IPS-18a (cell line): ENCODE measurements at regions not wholly inside any gene's neighbourhood (a gene's known extent, or its start where the extent isn't known, plus 50 kb on each side); places are given as distances from the start of the nearest gene placed in this dataset.
A peak's percentile ranks its signal among the peaks of the same experiment; 100 is the strongest.

Experiments used
- H3K27ac ChIP-seq: one replicate; pipeline ENCODE4 v1.5.1; 2013; ENCODE audit warnings: low read length
- H3K27me3 ChIP-seq: one replicate; pipeline ENCODE4 v1.6.1; 2013; ENCODE audit warnings: mild to moderate bottlenecking, low read length; ENCODE audit not compliant: control insufficient read depth, insufficient read depth
- H3K36me3 ChIP-seq: one replicate; pipeline ENCODE4 v1.6.1; 2013; ENCODE audit warnings: low read depth, low read length; ENCODE audit not compliant: control insufficient read depth
- H3K4me1 ChIP-seq: one replicate; pipeline ENCODE4 v1.6.1; 2013; ENCODE audit warnings: low read depth, low read length; ENCODE audit not compliant: control insufficient read depth
- H3K4me3 ChIP-seq: one replicate; pipeline ENCODE4 v1.5.1; 2013; ENCODE audit warnings: low read length
- H3K9ac ChIP-seq: one replicate; pipeline ENCODE4 v1.6.1; 2013; ENCODE audit warnings: mild to moderate bottlenecking, low read length, moderate library complexity
- H3K9me3 ChIP-seq: one replicate; pipeline ENCODE4 v1.6.1; 2013; ENCODE audit warnings: low read depth, low read length; ENCODE audit not compliant: control insufficient read depth

DNA sequence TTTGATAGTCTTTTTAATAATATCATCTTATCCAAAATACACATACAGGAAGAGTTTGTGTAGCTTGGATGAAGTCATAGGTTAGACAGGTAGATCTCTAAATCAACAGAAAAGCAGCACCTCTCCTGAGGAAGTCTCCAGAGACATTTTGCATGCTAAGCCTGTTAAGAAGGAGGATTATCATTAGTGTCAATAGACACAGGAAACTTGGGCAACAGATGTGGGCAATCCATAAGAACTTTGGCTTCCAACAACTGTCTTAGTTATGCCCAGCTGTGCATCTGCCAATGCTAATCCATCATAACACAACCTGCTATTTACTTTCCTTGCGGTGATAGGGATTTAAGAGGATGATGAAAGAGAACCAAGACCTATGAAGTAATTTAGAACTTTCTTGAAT, 1052.6 kb downstream of the RPA4 start:
- Histone ChIP-seq H3K9ac (no peak overlapping the region), H3K27me3 (no peaks in the 10 kb centered on the region), H3K9me3 (no peaks in the 10 kb centered on the region), H3K36me3 (no peaks in the 10 kb centered on the region), H3K4me3 (no peak overlapping the region), H3K27ac (no peak overlapping the region), H3K4me1 (peaks cover 18% of the 10 kb centered on the region)

DNA sequence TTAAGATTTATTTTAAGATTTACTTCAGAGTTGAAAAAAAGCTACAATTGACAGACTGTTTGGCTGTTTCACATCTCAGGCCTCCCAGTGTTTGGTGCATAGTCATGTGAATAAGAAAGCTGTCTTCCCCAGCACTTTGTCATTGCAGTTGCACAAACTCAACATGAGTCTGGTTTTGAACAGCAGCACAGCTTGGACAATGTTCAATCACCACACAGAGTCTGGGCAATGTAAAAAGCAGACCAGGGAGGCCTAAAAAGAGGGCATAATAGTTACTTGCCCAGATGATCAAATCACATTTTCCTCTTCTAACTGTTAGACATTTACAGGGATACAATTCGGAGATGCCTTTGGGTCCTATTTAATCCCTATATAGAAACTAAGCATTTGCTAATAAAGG, 1055.0 kb downstream of the RPA4 start:
- Histone ChIP-seq H3K27ac (no peak overlapping the region), H3K4me1 (peaks cover 18% of the 10 kb centered on the region), H3K9me3 (no peaks in the 10 kb centered on the region), H3K36me3 (no peaks in the 10 kb centered on the region), H3K4me3 (no peak overlapping the region), H3K27me3 (no peaks in the 10 kb centered on the region), H3K9ac (no peak overlapping the region)

DNA sequence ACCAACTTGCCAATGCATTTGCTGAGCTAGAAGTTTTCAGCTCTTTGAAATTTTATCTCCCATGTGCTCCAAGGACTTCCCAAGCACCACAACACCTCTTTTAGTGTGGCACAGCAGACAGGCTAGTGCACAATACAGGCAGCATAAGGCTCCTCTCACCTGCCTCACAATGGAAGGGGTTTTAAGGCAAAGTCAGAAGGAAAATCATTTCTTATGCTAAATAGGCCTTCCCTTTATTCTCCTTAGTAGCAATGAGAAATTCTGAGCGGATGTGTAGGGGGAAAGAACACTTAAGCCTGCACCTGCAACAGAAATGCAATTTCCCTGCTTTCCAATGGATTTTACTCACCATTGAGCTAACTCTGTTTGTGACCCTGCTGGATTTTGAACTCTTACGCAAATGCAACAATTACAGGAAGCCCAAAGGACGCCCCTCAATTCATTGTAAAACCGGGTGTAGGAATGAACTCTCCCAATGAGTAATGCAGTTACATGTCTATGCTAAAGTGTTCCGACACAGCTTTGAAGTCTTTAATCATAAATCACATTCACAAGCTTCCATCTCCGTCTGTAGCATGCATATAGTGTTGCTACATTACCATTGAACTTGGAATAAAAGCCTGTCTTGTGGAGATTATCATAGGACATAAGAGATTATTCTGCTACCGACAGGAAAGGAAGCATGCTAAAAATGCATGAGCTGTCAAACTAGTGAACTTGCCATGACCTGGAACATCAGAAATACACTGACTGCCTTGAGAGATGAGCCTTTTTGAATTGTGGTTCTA, 1084.9 kb downstream of the RPA4 start:
- H3K9ac ChIP-seq, result no peak overlapping the region
- no peaks in the 10 kb centered on the region for H3K36me3 ChIP-seq
- peak overlapping the region; percentile 20 for H3K27ac ChIP-seq
- no peak overlapping the region for H3K4me3 ChIP-seq
- no peaks in the 10 kb centered on the region for H3K9me3 ChIP-seq
- no peaks in the 10 kb centered on the region for H3K27me3 ChIP-seq
- peaks cover 31% of the 10 kb centered on the region for H3K4me1 ChIP-seq

DNA sequence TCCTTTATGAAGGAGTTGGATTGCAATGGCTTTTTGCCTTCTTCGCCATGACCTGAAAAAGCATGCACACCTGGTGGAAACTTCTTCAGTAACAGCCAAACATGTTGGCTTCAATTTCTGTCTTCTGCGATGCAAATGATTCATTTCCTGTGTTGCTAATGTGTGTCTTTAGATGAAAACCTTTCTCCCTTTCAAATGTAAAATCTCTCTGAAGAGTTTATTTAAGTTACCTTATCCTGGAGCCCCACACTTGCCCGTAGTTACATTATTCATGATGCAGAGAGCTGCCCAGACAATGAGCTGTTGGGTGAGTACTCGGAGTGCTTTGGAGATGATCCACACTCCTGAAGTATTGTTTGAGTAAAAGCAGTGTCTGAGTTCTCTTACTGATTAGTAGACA, 1100.9 kb downstream of the RPA4 start:
- Histone ChIP-seq H3K9ac (no peak overlapping the region), H3K4me3 (peak overlapping the region; percentile 18)

DNA sequence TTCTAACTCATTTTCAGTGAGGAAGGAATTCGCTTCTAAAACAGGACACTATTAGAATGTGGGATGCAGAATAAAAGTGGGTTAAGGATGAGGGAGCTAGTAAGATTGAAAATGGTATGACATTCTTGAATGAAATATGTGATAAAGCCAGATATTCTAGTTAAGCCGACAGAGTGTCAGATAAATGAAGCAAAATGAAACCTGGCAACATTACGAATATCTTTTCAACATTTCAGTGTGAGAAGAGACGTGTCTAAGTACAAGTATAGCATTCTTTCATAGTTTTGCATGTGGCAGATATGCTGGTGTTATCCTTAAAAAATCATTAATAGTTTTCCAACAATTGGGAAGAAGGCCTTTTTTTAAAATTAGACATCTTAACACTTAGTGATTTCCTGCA, 1101.4 kb downstream of the RPA4 start:
- Histone ChIP-seq H3K4me1 (peaks cover 41% of the 10 kb centered on the region), H3K4me3 (peak overlapping the region; percentile 18), H3K9ac (no peak overlapping the region), H3K27ac (peak overlapping the region; percentile 48), H3K36me3 (no peaks in the 10 kb centered on the region), H3K27me3 (no peaks in the 10 kb centered on the region), H3K9me3 (no peaks in the 10 kb centered on the region)

More for the DNA sequence above, 1100.9 kb downstream of the RPA4 start:
- no peaks in the 10 kb centered on the region for H3K9me3 ChIP-seq
- no peaks in the 10 kb centered on the region for H3K27me3 ChIP-seq
- H3K27ac ChIP-seq, result peak overlapping the region; percentile 48
- peaks cover 41% of the 10 kb centered on the region for H3K4me1 ChIP-seq
- no peaks in the 10 kb centered on the region for H3K36me3 ChIP-seq

DNA sequence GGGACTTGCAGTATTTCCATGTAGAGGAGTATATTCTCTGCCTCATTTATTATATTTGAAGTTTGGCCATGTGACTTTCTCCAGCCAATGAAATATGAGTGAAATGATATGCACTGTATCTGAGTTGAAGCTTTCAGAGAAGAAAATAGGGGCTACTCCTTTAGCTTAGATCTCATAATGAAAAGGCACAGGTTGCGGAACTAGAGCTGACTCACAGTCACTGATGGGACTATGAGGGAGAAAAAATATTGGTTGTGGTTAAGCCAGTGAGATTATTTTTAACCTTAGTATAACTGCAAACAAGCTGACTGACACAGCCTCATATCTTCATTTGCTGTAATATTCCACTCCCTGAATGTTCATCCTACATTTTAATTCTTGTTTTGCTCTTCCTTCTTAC, 1104.3 kb downstream of the RPA4 start:
- H3K27me3 ChIP-seq, result no peaks in the 10 kb centered on the region
- no peak overlapping the region for H3K4me3 ChIP-seq
- H3K9me3 ChIP-seq, result no peaks in the 10 kb centered on the region

DNA sequence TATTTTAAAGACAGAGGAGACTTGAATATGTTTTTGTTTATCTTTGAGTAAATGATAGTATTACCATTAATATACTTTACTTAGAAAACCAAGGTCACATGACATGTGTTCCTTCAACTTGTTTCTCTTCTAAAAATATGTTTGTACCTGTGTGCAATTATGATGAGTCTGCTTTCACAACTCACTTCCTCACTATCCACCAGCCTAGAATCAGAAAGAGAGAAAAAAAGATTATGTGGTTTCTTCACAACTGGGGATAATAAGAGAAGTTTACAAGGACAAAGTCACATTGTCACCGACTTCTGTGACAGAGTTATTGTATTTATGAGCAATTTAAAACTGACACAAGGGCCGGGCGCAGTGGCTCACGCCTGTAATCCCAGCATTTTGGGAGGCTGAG, 1112.1 kb downstream of the RPA4 start:
- Histone ChIP-seq H3K9me3 (no peaks in the 10 kb centered on the region), H3K27ac (no peak overlapping the region), H3K36me3 (no peaks in the 10 kb centered on the region), H3K4me3 (no peak overlapping the region), H3K27me3 (no peaks in the 10 kb centered on the region), H3K9ac (no peak overlapping the region), H3K4me1 (no peaks in the 10 kb centered on the region)

More for the DNA sequence above, 1104.3 kb downstream of the RPA4 start:
- Histone ChIP-seq H3K4me1 (peaks cover 40% of the 10 kb centered on the region), H3K27ac (no peak overlapping the region), H3K36me3 (no peaks in the 10 kb centered on the region), H3K9ac (no peak overlapping the region)

DNA sequence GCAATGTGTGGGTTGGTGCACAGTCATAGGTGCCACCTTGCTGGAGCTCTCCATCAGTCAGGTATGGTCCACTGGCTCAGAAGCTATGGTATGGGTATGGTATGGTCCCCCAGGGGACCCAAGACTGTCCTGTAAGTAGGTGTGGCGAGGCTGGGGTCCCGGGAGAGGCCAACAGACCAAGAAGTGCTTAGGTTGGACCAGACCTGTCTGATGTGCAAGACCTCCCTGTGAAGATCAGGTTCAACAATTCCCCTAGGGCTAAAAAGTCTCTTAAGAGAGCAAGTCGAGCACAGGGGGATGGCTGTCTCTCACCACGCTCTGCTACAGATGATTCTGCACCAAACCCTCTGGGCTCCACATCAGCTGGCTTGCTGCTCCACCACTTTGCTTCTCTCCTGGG, 1145.0 kb downstream of the RPA4 start:
- no peak overlapping the region for H3K9ac ChIP-seq
- no peak overlapping the region for H3K4me3 ChIP-seq
- H3K4me1 ChIP-seq, result no peaks in the 10 kb centered on the region
- H3K9me3 ChIP-seq, result no peaks in the 10 kb centered on the region
- H3K27ac ChIP-seq, result no peak overlapping the region
- H3K36me3 ChIP-seq, result no peaks in the 10 kb centered on the region
- H3K27me3 ChIP-seq, result no peaks in the 10 kb centered on the region

DNA sequence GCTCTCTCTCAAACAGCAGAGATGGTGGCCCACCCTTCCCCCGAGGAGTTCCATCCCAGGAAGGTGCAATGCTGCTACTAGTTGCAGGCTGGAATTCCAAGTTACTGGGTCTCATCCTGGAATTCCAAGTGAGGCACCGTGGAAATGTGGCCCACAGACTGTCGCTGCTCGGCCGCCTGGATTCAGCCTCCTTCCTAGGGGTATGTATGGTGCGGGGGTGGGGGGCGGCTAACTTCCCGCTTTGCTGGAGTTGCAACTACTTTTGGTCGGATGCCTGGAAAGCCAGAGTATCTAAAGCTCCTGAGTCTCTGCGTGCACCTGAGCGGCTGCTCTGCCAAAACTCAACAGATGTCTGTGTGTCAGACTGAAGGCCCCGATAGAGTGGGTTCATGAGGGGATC, 1146.2 kb downstream of the RPA4 start:
- Histone ChIP-seq H3K9me3 (no peaks in the 10 kb centered on the region), H3K4me3 (no peak overlapping the region), H3K27ac (no peak overlapping the region), H3K9ac (no peak overlapping the region), H3K27me3 (no peaks in the 10 kb centered on the region), H3K36me3 (no peaks in the 10 kb centered on the region), H3K4me1 (no peaks in the 10 kb centered on the region)

DNA sequence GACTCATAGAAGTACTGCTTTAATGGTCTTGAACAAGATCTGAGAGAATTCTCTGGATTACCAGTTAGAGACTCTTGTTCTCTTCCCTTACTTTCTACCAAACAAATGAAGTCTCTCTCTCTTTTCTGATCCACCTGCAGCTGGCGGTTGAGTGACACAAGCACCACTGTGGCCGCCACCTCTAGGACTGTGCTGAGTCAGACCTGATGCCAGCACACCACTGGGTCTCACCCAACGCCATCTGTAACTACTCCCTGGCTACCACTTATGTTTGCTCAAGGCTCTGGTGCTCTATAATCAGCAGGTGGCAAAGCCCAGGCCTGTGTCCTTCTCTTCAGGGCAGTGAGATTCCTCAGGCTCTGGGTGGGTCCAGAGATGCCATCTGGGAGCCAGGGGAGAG, 1173.5 kb downstream of the RPA4 start:
- Histone ChIP-seq H3K9me3 (no peaks in the 10 kb centered on the region), H3K27ac (no peak overlapping the region), H3K4me3 (no peak overlapping the region), H3K4me1 (no peaks in the 10 kb centered on the region), H3K9ac (no peak overlapping the region), H3K27me3 (no peaks in the 10 kb centered on the region), H3K36me3 (no peaks in the 10 kb centered on the region)

DNA sequence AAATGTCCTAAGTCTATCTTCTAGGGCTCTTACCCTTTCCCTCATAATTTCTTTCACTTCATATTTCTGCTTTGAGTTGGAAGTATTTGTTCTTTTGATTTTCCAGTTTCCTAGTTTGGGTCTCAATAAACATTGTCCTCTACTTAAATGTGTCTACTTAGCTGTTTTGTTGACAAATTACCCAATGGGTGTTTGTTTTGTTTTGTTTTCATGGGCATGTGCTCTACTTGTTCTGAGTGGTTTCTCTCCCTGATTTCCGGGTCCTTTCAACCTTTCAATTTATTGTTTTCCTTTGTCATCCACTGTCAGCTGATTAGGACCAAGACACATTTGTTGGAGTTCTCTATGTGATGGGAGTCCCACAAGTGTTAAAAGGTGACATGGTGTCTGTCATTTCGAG, 1181.4 kb downstream of the RPA4 start:
- Histone ChIP-seq H3K4me1 (peaks cover 20% of the 10 kb centered on the region), H3K4me3 (no peak overlapping the region), H3K27me3 (no peaks in the 10 kb centered on the region), H3K27ac (no peak overlapping the region), H3K36me3 (no peaks in the 10 kb centered on the region), H3K9me3 (no peaks in the 10 kb centered on the region), H3K9ac (no peak overlapping the region)

DNA sequence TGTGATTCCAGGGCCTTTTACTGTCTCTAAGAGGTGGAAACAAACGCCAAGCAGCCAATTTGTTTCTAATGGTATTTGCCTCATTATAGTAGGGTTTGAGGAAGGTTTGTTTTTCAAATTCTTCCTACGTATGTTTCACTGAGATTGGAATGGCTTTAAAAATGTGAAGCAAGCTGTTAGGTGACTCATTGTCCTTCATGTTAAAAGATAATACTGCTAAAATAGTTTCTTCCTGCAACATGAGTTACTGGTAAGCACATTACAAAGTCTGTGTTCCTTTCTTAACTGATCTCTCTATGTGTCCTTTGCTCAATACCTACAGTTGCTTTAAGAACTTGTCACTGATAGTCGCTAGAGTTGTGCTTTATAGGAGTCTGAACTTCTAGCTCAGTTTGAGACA, 1183.9 kb downstream of the RPA4 start:
- Histone ChIP-seq H3K27ac (no peak overlapping the region), H3K4me3 (no peak overlapping the region), H3K9me3 (no peaks in the 10 kb centered on the region), H3K27me3 (no peaks in the 10 kb centered on the region), H3K9ac (no peak overlapping the region), H3K36me3 (no peaks in the 10 kb centered on the region), H3K4me1 (peaks cover 30% of the 10 kb centered on the region)
